ENCODE measurements at regions not wholly inside any gene's neighbourhood (a gene's known extent, or its start where the extent isn't known, plus 50 kb on each side); places are given as distances from the start of the nearest gene placed in this dataset.

GRCh38 chr20:16106191-16106849 is 466.9 kb downstream of the KIF16B start:
- no peak for TF ChIP-seq CTCF (conservative IDR thresholded peaks at IDR 0.05; ENCODE audit: low read depth)
- no peak for DNase-seq (ENCODE audit: low spot score)
- no peak overlapping the region for H3K27ac ChIP-seq
- POLR2A ChIA-PET (ENCODE audit: low non-redundant PET), result no interaction called here
- CTCF ChIA-PET, result no interaction called here

DNA sequence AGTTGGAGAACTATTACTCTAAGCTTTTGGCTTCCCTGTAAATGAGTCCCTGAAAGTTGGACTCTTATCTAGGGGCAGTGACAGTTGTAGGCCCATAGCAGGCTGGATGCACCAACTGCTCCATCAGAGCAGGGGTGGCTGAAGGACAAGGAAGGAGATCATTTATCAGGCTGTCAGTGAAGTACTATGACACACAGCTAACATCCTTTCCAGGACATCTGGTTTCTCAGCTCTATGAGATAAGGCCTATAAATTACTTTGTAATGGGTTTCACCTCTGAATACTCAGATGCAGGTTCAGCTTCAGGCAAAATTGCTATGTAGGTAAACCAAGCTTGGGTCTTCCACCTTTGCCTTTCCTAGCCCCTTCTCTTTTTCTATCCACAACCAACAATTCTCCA is 468.5 kb downstream of the KIF16B start:
- H3K27ac ChIP-seq, result no peak overlapping the region
- no peak for DNase-seq (ENCODE audit: low spot score)
- CTCF ChIA-PET, result no interaction called here
- TF ChIP-seq CTCF (conservative IDR thresholded peaks at IDR 0.05; ENCODE audit: low read depth), result no peak
- POLR2A ChIA-PET (ENCODE audit: low non-redundant PET), result no interaction called here
